HG03469 (cell line): ENCODE measurements at regions not wholly inside any gene's neighbourhood (a gene's known extent, or its start where the extent isn't known, plus 50 kb on each side); places are given as distances from the start of the nearest gene placed in this dataset.
A peak's percentile ranks its signal among the peaks of the same experiment; 100 is the strongest.

Experiments used
- ATAC-seq: cut with Tn5 transposase; IDR thresholded peaks from one replicate; pipeline ENCODE4 v1.9.1; 2021; ENCODE audit warnings: mild to moderate bottlenecking, moderate library complexity, moderate number of reproducible peaks; ENCODE audit not compliant: unreplicated experiment

- no peak for ATAC-seq
Observed at GRCh38 chr5:1748271-1748670, 51.4 kb downstream of the MRPL36 start.

- no peak for ATAC-seq
Observed at GRCh38 chr5:1747803-1748085, 51.9 kb downstream of the MRPL36 start.

DNA sequence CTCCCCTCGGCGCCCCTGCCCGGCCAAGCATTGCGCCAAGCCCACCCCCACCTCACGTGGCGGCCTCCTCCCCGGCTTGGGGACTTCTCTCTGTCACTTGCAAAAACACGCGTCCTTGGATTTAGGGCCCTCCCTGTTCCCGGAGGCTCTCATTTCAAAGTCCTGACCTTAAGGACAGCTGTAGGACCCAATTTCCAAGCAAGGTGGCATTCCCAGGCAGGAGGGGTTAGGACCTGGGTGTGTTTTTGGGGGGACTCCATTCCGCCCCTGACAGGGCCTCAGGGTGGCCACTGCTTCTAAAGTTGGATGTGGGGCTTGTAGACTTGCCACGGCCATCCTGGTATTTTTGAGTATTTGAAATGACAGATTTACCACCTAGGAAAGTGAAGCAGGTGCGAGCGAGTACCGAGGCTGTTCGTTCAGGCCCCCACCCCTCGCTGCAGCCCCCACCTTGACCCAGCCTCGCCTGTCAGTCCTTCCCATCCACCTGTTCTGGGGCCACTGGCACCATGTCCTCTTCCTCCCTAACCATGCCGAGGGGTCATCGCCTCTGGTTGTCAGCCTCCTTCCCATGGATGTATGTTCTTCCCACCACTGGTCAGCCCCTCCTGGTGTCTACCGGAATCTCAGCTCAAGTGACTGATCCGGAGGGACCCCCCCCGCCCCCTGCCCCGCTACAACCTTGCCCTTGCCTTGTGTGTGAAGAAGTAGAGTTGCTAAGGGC, 52.4 kb downstream of the MRPL36 start:
- no peak for ATAC-seq

- no peak for ATAC-seq
Observed at GRCh38 chr5:1746371-1747078, 53.1 kb downstream of the MRPL36 start.

DNA sequence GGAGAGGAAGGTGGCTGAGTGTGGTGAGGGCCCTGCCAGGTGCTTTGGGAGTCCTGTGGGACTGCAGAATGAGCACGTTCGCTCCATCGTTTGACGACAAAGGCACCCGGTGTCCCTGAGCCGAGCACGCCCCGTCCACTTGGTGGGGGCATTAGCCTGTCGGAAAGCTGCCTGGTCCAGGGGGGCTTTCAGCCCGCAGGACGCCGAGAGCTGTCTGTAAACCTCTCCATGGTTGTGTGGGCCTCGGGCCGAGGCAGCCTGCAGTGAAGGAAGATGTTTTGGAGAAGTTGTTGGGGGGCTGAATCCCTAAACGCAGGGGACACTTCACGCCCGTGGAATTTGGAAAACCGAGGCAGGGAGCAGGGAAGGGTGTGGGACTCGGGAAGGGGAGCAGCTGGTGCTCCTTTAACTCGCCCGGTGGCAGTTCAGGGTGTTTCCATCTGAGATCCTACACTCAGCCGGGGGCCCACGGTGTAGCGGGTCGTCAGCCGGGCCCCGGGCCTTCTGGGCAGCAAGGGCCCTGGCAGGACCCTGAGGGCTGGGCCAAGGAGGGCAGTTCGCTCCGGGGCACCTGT, 53.8 kb downstream of the MRPL36 start:
- no peak for ATAC-seq

GRCh38 chr5:1745123-1745795, 54.4 kb downstream of the MRPL36 start:
- no peak for ATAC-seq

DNA sequence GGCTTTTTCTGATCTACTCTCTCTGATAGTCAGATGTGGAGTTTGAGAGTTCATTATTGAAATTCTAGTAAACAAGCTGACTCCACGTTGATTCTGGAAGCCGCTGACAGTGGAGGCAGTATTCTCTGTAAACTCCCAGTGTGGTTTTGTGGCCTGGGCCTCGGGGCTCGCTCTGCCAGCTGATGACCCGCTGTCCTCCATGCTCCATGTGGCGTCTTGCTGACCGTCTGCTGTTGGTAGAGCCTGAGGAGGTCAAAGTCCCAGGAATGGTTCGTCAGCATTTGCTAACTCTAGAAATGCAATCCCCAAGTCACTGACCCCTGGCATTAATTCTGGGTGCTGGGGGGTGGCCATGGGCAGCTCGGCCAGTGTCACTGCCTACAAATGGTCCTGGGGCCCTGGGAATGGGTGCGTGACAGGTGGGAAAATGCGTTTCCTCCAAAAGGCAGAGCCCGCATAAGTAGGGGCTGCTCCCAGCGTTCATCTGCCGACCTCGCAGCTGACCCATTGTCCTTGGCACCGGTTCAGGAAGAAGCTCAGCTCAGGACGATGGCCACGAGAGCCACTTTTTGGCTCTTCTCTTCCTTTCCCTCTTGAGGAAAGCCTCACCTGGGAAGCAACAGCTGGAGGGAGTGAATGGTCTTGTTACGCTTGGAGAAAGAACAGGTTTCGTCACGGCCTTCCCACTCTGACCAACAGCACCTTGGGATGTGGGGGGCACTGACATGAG, 55.1 kb downstream of the MRPL36 start:
- ATAC-seq: no peak

DNA sequence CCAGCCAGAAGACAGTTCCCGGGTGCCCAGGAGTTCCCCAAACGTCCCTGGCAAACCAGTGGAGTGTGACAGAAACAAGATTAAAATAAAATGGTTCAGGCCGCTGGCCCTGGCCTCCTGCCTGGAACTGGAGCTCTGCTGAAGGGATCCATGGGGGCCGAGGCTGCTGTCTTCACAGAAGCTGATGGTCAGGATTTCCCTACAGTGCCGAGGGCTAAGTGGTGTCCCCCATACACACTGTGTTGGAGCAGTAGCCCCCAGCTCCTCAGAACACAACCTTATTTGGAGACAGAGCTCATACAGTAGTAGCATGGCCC, 55.9 kb downstream of the MRPL36 start:
- ATAC-seq: no peak

- ATAC-seq: no peak
Observed at GRCh38 chr5:1743061-1743768, 56.4 kb downstream of the MRPL36 start.

GRCh38 chr5:1737790-1738405, 61.7 kb downstream of the MRPL36 start:
- ATAC-seq: peak; percentile 66

GRCh38 chr5:1736889-1737711, 62.5 kb downstream of the MRPL36 start:
- ATAC-seq: no peak

DNA sequence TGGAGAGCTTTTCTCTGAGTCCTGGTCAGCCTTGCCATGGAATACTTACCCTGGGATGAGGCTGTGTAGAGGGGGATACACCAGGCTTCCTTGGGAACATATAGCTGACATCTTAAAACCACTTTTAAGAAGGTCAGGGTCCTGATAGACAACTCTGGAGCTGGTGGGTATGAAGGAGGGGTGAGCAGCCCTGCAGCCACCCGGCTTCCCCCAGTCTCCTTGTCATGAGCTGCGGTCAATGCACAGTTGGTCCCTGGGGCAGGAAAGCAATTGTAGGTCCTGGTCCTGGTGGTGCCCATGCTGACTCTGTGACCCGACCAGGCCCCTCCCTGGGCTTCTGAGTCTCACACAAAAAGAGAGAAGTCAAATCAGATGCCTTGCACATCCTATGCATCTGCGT, 63.6 kb downstream of the MRPL36 start:
- no peak for ATAC-seq

- no peak for ATAC-seq
Observed at GRCh38 chr5:1735320-1735970, 64.2 kb downstream of the MRPL36 start.

GRCh38 chr5:1734908-1735289, 64.7 kb downstream of the MRPL36 start:
- no peak for ATAC-seq

- no peak for ATAC-seq
Observed at GRCh38 chr5:1734271-1734907, 65.2 kb downstream of the MRPL36 start.

DNA sequence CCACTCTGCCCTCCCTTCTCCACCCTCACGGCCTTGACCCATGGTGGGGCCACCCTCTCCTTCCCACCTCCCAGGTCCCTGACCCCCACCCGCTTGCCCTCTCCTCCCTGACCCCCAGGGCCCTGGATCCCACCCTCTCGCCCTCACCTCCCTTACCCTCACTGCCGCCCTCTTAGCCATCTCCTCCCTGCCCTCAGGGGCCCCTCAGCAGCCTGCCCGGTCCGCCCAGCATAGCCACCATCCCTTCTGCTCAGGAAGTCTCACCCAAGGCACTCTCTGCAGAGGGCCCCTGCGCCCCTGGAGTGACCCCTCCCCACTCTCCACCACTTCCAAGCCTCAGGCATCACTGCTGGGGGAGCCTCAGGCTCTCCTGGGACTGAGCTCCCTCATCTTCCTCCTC, 66.3 kb downstream of the MRPL36 start:
- ATAC-seq: no peak

DNA sequence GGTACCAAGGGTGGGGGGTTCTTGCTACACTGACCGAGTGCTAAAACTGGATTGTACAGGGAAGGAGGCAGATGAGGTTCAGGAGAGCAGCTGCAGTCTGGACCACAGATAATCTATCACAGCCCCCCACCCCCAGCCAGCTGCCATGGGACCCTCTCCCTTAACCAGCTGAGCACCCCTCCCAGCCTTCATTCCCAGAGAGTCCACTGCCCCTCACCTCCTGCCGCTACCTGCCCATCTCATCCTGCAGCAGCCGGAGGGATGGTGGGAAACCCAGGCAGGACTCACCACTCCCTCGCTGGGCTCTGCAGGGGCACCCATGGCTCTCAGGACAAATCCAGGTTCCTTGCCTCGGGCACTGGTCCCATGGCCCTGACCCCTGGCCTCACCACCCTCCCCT, 66.7 kb downstream of the MRPL36 start:
- ATAC-seq: no peak

DNA sequence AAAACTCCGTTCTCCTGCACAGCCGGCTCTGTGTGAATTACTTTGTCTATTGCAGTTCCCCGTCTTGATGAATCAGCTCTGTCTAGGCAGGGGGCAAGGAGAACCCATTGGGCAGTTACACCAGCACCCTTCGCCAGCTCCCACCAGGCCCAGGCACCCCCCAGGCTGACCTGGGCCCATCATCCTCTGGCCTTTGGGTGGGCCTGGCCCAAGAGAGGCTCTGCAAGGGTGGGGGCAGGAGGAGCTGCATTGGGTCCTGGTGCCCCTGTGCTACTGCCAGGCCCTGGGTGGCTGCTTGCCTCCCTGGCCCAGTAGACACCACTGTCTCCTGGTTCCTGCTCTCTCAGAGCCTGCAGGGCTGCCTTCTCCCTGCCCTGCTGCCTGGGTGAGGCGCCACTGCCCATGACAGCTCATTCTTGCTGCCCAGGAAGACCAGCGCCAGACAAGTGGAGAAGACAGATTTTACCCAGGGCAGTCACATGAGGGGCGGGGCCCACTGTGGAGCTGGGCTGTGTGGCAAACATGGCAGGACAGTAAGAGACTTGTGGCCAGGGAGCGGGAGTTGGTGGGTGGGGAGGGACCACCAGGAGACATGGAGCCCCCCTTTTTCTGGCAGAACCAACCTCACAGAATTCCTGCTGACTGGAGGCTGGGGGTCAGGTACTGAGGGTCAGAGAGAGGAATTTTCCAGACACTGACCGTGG, 67.2 kb downstream of the MRPL36 start:
- ATAC-seq: no peak
